Activated CD4-positive, alpha-beta T cell treated with anti-CD3 and anti-CD28 coated beads for 48 hours (primary cell): ENCODE measurements at regions not wholly inside any gene's neighbourhood (a gene's known extent, or its start where the extent isn't known, plus 50 kb on each side); places are given as distances from the start of the nearest gene placed in this dataset.

ENCODE experiments used
- DNase-seq: peaks from one replicate; pipeline ENCODE4 v3.0.0-alpha.2; 2020

DNA sequence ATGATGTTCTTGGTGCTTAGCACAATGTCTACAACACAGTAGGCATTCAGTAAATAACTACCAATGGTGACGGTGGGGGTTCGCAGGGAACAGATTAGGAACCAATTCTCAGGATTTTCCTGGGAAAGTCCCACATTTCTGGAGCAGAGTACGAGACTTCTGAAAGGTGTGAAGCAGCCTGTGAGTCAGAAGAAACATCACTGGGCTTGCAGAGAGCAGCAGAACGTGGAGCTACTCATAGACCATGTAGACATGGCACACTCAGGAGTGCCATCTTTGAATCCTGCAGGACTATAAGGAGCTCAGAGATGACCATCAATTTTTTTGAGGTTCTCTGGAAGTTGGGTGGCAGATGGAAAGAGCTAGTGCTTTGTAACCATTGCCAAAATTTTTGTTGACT is 106.6 kb upstream of the ANKRD55 start:
- DNase-seq = no peak

DNA sequence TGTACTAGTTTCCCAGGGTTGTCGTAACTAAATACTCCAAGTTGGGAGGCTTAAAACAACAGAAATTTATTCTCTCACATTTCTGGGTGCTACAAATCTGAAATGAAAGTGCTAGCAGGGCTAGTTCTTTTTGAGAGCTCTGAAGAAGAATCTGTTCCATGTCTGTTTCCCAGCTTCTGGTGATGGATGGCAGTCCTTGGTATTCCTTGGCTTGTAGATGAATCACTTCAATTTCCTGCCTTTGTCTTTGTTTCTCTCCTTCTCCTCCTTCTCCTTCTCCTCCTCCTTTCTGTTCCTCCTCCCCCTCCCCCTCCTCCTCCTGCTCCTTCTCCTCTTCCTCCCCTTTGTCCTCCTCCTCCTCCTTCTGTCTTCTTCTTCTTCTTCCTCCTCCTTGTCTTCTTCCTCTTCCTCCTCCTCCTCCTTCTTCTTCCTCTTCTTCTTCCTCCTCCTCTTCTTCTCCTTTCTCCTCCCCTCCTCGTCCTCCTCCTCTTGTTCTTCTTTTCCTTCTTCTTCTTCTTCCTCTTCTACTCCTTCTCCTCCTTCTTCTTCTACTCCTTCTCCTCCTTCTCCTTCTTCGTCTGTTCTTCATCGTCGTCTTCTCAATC is 104.7 kb upstream of the ANKRD55 start:
- DNase-seq = no peak

- DNase-seq = no peak
These were observed 102.1 kb upstream of the ANKRD55 start for GRCh38 chr5:56335212-56335611.

DNA sequence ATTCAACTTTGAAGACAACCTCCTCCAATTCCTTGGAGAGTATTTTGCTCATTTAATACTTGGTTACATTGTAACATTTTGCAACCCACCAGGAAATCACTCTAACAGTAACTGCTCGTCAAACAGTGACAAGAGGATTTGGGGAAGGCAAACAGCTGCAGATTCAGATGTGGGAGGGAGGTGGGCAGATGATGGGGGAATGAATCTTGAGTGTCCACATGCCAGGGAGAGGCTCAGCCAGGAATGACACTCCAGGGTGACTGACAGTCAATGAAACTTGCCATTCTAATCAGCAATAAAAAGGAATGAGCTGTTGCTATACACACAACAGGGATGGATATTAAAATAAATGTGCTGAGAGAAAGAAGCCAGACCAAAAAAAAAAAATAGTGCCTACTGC is 97.7 kb upstream of the ANKRD55 start:
- no peak for DNase-seq

DNA sequence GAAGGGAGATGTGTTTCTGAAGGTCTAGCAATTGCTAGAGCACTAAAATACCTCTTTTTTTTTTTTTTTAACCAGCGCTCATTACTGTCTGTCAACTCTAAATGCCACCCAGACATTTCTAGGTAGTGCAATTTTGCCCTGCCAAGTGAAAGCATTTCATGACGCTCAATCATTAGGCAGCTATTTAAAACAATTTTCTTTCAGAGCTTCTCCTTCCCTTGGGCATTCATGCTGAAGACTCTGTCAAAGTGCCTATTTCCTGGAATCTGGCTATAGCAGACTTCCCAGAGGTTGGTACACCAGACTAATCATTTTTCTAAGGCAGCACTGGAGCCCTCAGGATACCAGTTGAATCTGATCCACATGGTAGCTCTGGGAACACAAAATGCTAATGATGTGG is 97.0 kb upstream of the ANKRD55 start:
- DNase-seq = no peak

- DNase-seq = no peak
These were observed 96.5 kb upstream of the ANKRD55 start for GRCh38 chr5:56329652-56330051.

DNA sequence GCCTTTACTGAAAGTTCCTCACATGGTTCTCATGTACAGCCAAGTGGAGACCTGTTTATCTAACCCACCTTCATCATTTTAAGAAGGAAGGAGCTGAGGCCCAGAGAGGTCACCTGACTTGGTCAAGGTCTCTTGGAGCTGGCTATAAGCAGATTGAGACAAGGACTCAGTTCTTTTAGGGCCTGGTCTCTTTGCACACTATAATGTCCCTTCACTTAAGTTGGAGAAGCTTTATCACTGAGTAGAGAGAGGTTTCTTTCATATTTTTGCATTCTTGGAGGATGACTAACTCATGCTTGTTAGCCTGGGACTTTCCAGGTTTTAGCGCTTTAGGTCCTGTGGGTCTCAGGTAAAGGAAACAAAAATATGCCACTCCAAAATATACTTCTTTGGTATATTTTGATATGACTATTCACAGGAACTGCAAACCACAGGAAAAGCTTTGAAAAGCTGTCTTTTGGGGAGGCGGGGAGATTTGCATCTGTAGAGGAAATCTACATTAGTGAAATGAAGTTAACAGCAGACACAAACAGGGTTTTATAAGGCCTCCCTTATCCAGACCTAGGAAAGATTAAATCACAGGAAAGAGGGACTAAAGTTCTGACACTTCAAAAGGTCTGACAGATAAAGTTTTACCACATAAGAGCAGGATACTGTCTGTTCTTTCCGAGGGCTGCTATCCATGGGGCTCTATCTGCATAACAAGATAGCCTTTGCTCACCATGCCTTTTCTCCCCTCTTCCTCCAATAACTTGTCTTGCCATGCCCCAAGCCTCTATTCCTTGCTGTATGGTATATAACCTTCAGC is 95.8 kb upstream of the ANKRD55 start:
- DNase-seq = peak; percentile 67

- peak; percentile 88 for DNase-seq
These were observed 94.7 kb upstream of the ANKRD55 start for GRCh38 chr5:56327809-56328208.

DNA sequence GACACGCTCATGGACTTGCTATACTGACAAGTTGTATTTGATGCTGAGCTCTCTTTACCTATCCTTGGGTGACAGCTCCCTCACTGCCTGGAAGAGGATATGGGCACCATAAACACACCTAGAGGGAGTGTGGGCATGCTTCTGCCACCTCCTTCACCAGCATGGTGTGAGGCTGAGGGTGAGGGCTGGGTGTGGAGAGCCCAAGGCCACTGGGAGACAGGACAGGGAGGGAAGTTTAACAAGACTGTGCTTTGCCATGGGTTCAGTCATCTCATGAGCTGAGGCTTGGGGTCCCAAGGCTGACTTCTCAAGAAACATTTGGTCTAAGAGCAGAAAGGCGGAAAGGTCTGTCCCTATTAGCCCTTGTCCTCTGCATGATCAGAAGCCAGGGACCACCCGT is 93.6 kb upstream of the ANKRD55 start:
- no peak for DNase-seq

DNA sequence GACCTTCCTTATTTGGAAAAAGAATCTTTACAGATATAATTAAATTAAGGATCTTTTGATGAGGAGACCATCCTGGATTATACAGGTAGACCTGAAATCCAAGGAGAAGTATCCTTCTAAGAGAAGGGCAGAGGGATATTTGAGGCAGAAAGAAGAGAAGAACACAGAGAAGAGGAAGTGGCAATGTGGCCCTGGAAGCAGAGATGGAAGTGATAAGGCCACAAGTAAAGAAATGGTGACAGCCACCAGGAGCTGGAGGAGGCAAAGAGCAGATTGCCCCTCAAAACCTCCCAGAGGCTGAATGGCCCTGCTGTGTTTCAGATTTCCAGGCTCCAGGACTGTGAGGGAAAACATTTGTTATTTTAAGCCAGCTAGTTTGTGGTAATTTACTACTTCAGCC is 93.0 kb upstream of the ANKRD55 start:
- no peak for DNase-seq

DNA sequence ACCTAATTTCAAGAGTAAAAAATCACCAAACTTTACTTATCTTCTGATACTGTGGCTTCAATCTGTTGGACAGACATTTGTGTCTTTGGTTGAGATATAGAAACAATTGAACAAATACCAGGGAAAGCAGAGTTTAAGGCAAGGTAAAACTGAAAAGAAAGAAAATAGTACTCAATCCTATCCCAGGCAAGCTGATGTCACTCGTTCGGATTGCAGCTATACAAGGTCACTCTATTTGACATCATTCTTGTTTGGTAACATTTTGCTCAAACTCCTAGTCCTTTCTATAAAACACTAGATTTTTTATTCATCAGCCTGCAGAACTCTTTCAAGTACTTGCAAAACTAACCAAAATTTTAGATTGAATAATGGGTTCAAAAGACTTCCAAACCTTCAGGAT is 91.9 kb upstream of the ANKRD55 start:
- DNase-seq = no peak

- peak; percentile 46 for DNase-seq
These were observed 90.4 kb upstream of the ANKRD55 start for GRCh38 chr5:56323505-56323904.

GRCh38 chr5:56322592-56322991 is 89.5 kb upstream of the ANKRD55 start:
- DNase-seq = no peak

GRCh38 chr5:56321236-56321881 is 88.2 kb upstream of the ANKRD55 start:
- DNase-seq = peak; percentile 64

DNA sequence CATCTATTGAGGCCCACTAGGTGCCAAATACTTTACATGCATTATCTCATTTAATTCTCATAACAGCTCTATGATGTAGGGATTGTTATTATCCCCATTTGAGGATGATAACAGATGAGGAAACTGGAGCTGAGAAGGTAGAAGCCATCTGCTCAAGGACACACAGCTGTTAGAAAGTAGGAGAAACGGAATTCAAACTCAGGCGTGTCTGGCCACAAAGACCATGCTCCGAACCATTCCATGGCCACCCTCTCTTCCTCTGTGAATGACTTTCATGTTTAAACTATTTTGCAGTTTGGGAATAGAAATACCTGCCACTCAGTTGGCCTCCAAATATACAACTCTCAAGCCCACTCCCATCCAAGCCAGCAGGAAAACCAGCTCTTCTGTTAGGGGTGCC is 87.6 kb upstream of the ANKRD55 start:
- DNase-seq = no peak

GRCh38 chr5:56319526-56320181 is 86.5 kb upstream of the ANKRD55 start:
- no peak for DNase-seq

- no peak for DNase-seq
These were observed 84.9 kb upstream of the ANKRD55 start for GRCh38 chr5:56317923-56318561.

DNA sequence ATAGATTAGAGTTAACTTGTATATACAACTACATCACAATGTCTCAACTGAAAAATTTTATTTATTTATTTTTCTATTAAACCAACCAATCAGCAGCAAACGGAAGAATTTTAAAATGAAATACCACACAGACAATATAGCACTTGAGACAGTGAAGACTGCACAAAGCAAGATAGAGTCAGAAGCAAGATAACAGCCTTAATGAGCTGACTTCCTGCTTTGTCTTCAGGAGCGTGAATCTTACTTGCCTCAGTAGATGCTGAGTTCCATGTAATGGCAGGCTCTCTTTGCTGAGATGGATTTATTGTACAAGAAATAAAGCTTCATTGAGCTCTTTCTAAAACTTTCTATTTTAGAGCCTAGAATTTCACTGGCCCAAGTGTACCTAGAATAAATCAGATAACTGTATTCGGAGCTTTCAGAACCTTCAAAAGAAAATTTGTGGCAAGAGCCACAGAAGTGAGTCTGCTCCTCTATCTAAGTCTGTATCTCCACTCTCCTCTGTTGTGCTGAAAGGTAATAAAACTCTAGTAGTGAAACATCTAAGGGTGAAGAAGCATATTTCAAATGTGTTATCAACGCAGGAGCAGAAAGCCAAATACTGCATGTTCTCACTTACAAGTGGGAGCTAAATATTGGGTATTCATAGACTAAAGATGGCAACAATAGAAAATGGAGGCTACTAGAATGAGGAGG is 83.3 kb upstream of the ANKRD55 start:
- no peak for DNase-seq

DNA sequence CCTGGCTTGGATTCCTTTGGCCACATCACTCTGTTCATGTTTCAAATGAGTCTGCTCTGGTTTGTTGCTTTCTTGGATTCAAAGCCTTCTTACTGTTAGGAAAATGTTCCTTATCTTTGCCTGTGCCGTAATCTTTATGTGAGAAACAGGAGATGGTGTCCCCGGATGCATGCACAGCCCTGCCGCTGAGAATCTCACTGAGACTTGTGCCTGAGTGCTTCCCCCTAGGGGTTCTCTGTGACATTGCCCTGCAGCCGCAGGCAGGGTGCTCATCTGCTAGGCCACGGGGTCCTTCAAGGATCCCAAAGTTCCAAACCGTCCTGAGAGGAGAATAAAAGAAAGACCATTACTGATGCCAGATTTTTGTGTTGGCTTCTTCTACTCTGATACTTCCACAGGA is 81.4 kb upstream of the ANKRD55 start:
- DNase-seq = no peak

DNA sequence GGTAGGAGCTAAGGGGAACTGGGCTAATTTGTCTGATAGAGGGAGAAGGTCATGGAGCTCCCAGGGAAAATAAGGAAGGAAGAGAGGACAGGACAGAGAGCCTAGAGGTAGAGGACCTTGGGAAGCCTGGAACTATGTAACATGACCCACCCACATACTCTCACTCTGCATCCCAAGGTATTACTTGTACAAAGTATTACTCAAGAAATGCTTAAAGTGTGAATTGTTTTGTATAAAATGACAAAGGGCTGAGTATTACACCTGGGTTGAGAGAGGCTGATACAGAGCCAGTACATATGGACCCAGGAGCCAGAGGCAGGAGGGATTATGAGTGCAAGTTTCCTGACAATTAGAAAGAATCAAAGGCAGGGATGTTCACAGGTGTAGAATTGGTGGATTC is 80.5 kb upstream of the ANKRD55 start:
- no peak for DNase-seq

- DNase-seq = peak; percentile 34
These were observed 79.9 kb upstream of the ANKRD55 start for GRCh38 chr5:56313004-56313531.

DNA sequence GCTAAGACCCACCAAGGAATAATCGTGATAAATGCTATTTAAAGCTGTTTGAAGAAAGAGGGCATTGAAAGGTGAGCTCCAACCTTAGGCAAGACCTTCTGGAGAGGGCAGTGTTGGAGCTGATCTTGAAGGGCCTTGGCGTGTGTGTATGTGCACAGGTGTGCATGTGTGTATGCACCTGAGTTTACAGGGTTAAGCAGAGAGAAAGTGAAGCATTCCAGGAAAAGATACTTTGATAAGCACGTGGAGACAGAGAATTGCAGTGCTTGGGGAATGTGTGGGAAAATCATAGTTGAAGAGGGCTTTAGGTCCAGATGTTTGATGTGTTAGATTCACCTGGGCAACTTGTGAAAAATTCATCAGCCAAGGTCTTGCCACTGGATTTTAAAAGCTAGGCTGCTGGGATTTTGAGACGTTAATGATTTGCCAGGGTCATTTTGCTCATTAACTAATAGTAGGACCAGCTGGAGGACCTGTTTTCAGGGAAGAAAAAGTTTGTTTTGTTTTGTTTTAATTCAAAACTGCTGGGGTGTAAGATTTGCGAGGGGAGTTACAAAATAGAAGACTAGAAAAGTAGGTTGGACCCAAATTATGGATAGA is 78.3 kb upstream of the ANKRD55 start:
- no peak for DNase-seq
